Mesendoderm (in vitro differentiated cells): ENCODE measurements at regions not wholly inside any gene's neighbourhood (a gene's known extent, or its start where the extent isn't known, plus 50 kb on each side); places are given as distances from the start of the nearest gene placed in this dataset.

Source experiments
- DNase-seq: peaks from one replicate; pipeline ENCODE4 v3.0.0; 2013
- H2AK5ac ChIP-seq: 2 replicates; pipeline ENCODE4 v1.6.1; 2013; ENCODE audit warnings: low read length, inconsistent platforms
- H2BK120ac ChIP-seq: 2 replicates; pipeline ENCODE4 v1.6.1; 2013; ENCODE audit warnings: low read depth, mild to moderate bottlenecking, low read length, moderate library complexity, mixed read lengths
- H2BK15ac ChIP-seq: replicated peaks from 2 replicates; pipeline ENCODE4 v1.6.1; 2013; ENCODE audit warnings: low read depth, mild to moderate bottlenecking, moderate library complexity
- H2BK5ac ChIP-seq: 2 replicates; pipeline ENCODE4 v1.6.1; 2013; ENCODE audit warnings: low read length, inconsistent platforms
- H3K18ac ChIP-seq: 2 replicates; pipeline ENCODE4 v1.6.1; 2013; ENCODE audit warnings: mild to moderate bottlenecking, low read length, mixed read lengths
- H3K23ac ChIP-seq: one replicate; pipeline ENCODE4 v1.6.1; 2013; ENCODE audit warnings: low read length
- H3K27ac ChIP-seq: 2 replicates; pipeline ENCODE4 v1.5.1; 2013; ENCODE audit warnings: low read depth, mild to moderate bottlenecking, inconsistent platforms, low read length, moderate library complexity
- H3K27me3 ChIP-seq: 2 replicates; pipeline ENCODE4 v1.6.1; 2013; ENCODE audit warnings: low read length, control low read depth, mild to moderate bottlenecking, inconsistent platforms; ENCODE audit not compliant: insufficient read depth, poor library complexity
- H3K36me3 ChIP-seq: 2 replicates; pipeline ENCODE4 v1.6.1; 2013; ENCODE audit warnings: low read length, inconsistent platforms; ENCODE audit not compliant: control insufficient read depth, insufficient read depth
- H3K4ac ChIP-seq: one replicate; pipeline ENCODE4 v1.6.1; 2013; ENCODE audit warnings: low read depth, mild to moderate bottlenecking, low read length, moderate library complexity
- H3K4me1 ChIP-seq: 2 replicates; pipeline ENCODE4 v1.6.1; 2013; ENCODE audit warnings: low read depth, low read length, inconsistent platforms; ENCODE audit not compliant: control insufficient read depth
- H3K4me2 ChIP-seq: 2 replicates; pipeline ENCODE4 v1.6.1; 2013; ENCODE audit warnings: low read length
- H3K4me3 ChIP-seq: 2 replicates; pipeline ENCODE4 v1.5.1; 2013; ENCODE audit warnings: mild to moderate bottlenecking, low read length
- H3K56ac ChIP-seq: one replicate; pipeline ENCODE4 v1.6.1; 2013; ENCODE audit warnings: low read length
- H3K79me1 ChIP-seq: 2 replicates; pipeline ENCODE4 v1.6.1; 2013; ENCODE audit warnings: low read length, inconsistent platforms
- H3K79me2 ChIP-seq: 2 replicates; pipeline ENCODE4 v1.6.1; 2013; ENCODE audit warnings: mild to moderate bottlenecking, low read length; ENCODE audit not compliant: control insufficient read depth, insufficient read depth
- H3K9ac ChIP-seq: 2 replicates; pipeline ENCODE4 v1.6.1; 2013; ENCODE audit warnings: low read length, inconsistent platforms
- H4K5ac ChIP-seq: one replicate; pipeline ENCODE4 v1.6.1; 2013; ENCODE audit warnings: low read length
- H4K8ac ChIP-seq: one replicate; pipeline ENCODE4 v1.6.1; 2013; ENCODE audit warnings: low read depth, mild to moderate bottlenecking, control low read depth, low read length, moderate library complexity
- WGBS: extraction: QIAGEN DNeasy Blood & Tissue Kit; methylation state at CpG from one replicate; pipeline ENCODE4 v1.1.7; 2013; ENCODE audit warnings: low lambda C conversion rate, missing lambda C conversion rate; ENCODE audit not compliant: insufficient coverage; ENCODE audit errors: extremely low coverage; 5-methylcytosine and 5-hydroxymethylcytosine counted together

DNA sequence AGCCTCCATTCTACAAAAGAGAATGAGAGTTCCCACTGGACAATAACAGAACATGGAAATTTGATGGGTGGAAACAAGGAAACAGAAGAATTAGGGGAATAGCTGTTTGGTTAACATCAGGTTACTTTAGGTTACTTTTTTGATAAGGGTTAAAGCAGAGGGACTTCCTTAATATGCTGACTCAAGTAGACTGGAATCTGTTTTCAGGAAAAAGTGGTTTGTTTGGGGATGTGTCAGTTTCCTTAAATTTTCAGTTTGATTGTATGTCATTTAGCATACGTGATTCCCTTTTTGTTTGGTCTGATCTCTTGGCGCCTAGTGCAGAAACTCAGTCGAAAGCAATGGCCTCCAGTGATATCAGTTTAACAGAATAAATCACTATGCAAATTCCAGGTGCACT lies 411.8 kb upstream of the GRM7 start:
- WGBS, result no CpG with 5 or more reads among the region's 3 CpGs
- no peak overlapping the region for H3K4ac ChIP-seq

DNA sequence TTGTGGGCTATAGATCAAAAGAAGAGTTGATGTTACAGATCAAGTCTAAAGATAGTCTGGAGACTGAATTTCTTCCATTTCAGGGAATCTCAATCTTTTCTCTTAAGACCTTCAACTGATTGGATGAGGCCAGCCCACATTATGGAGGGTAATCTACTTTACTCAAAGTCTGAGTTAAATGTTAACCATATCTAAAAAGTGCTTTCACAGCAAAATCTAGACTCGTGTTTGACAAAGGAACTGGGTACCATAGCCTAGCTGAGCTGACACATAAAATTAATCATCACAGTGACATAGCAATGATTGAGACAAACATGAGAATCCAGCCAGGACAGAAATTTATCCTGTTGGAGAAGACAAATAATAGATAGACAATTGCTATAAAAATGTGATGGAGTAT lies 407.9 kb upstream of the GRM7 start:
- Histone ChIP-seq H2BK120ac (no peak overlapping the region), H3K27me3 (no peaks in the 10 kb centered on the region), H2BK15ac (no peak overlapping the region), H3K23ac (no peak overlapping the region), H3K4me2 (no peak overlapping the region), H3K4me3 (no peak overlapping the region), H3K4me1 (no peaks in the 10 kb centered on the region), H3K36me3 (no peaks in the 10 kb centered on the region), H3K79me1 (no peaks in the 10 kb centered on the region), H4K8ac (no peak overlapping the region), H2BK5ac (no peak overlapping the region), H3K27ac (no peak overlapping the region), H3K4ac (no peak overlapping the region), H4K5ac (no peak overlapping the region), H3K18ac (no peak overlapping the region), H3K56ac (no peak overlapping the region), H3K9ac (no peak overlapping the region), H2AK5ac (no peak overlapping the region), H3K79me2 (no peaks in the 10 kb centered on the region)
- WGBS, result no CpG with 5 or more reads among the region's 1 CpG
- DNase-seq, result no peak

More for the DNA sequence above, 411.8 kb upstream of the GRM7 start:
- Histone ChIP-seq H3K36me3 (no peaks in the 10 kb centered on the region), H3K79me1 (no peaks in the 10 kb centered on the region), H3K56ac (no peak overlapping the region), H3K18ac (no peak overlapping the region), H2AK5ac (no peak overlapping the region), H3K4me3 (no peak overlapping the region), H3K9ac (no peak overlapping the region), H2BK5ac (no peak overlapping the region), H2BK120ac (no peak overlapping the region), H3K4me2 (no peak overlapping the region), H4K8ac (no peak overlapping the region), H4K5ac (no peak overlapping the region), H3K27me3 (no peaks in the 10 kb centered on the region), H3K23ac (no peak overlapping the region), H3K79me2 (no peaks in the 10 kb centered on the region), H3K4me1 (no peaks in the 10 kb centered on the region), H3K27ac (no peak overlapping the region), H2BK15ac (no peak overlapping the region)
- no peak for DNase-seq

DNA sequence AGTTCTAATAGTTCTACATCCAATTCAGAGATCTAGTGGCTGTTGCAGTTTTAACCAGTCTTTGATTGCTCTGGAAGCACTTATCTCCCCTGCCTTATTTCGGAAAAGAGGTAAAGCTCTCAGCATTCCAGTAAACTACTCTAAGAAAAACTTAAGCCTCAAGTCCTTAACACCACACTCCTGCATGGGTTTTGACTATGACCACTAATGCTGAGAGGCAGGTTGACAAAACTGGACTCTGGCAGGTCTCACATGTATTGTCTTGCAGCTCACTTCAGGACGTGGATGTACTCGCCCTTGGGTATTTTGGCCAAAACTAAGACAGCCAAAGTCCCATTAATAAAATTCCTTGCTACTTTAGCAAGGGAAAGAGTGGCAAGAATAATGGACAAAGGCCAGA lies 405.9 kb upstream of the GRM7 start:
- no CpG with 5 or more reads among the region's 3 CpGs for WGBS
- Histone ChIP-seq H2BK15ac (no peak overlapping the region), H3K27ac (no peak overlapping the region), H3K23ac (no peak overlapping the region), H3K4ac (no peak overlapping the region), H4K8ac (no peak overlapping the region), H3K4me3 (no peak overlapping the region), H4K5ac (no peak overlapping the region), H2BK120ac (no peak overlapping the region), H3K4me1 (no peaks in the 10 kb centered on the region), H3K9ac (no peak overlapping the region), H3K27me3 (no peaks in the 10 kb centered on the region), H3K56ac (no peak overlapping the region), H3K18ac (no peak overlapping the region), H3K79me2 (no peaks in the 10 kb centered on the region), H3K79me1 (no peaks in the 10 kb centered on the region), H2AK5ac (no peak overlapping the region), H3K36me3 (no peaks in the 10 kb centered on the region), H3K4me2 (no peak overlapping the region), H2BK5ac (no peak overlapping the region)
- DNase-seq, result no peak

DNA sequence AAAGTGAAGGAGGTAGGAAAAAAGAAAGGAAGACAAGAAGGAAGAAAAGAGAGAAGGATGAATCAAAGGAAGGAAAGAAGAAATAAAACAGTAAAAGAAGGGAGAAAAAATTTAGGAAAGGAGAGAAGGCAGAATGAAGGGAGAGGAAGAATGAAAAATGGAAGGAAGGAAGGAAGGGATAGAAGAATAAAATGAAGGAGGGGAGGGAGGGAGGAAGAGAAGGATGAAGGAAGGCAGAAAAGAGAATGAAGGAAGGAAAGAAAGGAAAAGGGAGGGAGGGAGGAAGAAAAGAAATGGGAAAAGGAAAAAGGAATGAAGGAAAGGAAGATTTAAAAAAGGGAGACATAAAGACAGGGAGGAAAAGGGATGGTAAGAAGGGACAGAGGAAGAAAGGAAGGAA lies 393.7 kb upstream of the GRM7 start:
- H3K4me2 ChIP-seq, result no peak overlapping the region
- no peak overlapping the region for H2BK15ac ChIP-seq
- no peak overlapping the region for H3K56ac ChIP-seq
- no peak overlapping the region for H3K18ac ChIP-seq
- no peaks in the 10 kb centered on the region for H3K36me3 ChIP-seq
- no peaks in the 10 kb centered on the region for H3K27me3 ChIP-seq
- no peak overlapping the region for H2BK120ac ChIP-seq
- no peak overlapping the region for H4K5ac ChIP-seq
- no peaks in the 10 kb centered on the region for H3K79me1 ChIP-seq
- no peak for DNase-seq
- H3K23ac ChIP-seq, result no peak overlapping the region
- H2AK5ac ChIP-seq, result no peak overlapping the region
- H3K9ac ChIP-seq, result no peak overlapping the region
- H4K8ac ChIP-seq, result no peak overlapping the region
- H3K27ac ChIP-seq, result no peak overlapping the region
- no peak overlapping the region for H3K4me3 ChIP-seq
- no peak overlapping the region for H3K4ac ChIP-seq
- no peaks in the 10 kb centered on the region for H3K79me2 ChIP-seq
- no peak overlapping the region for H2BK5ac ChIP-seq
- no peaks in the 10 kb centered on the region for H3K4me1 ChIP-seq

DNA sequence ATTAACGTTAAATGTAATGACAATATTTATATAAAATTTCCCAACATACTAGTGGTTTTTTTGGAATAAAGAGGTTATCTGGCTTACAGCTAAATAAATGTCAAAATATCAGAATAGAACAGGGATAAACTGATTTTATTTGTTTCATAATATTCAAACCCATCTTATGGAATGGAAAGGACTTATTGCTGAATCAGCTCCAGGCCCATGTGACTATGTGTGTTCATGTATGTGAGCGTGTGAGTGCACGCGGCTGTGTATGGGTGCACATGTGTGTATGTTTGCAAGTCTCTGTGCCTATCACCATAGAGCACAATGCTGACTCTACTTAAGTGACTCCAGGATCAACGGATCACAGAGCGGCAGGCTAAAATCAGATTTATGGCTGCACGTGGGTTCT lies 392.3 kb upstream of the GRM7 start:
- H3K23ac ChIP-seq, result no peak overlapping the region
- no peak overlapping the region for H2AK5ac ChIP-seq
- H3K79me2 ChIP-seq, result no peaks in the 10 kb centered on the region
- H3K56ac ChIP-seq, result no peak overlapping the region
- H3K27me3 ChIP-seq, result no peaks in the 10 kb centered on the region
- no peak overlapping the region for H2BK5ac ChIP-seq
- no peak overlapping the region for H2BK120ac ChIP-seq
- no peaks in the 10 kb centered on the region for H3K79me1 ChIP-seq
- no peak overlapping the region for H3K27ac ChIP-seq
- H2BK15ac ChIP-seq, result no peak overlapping the region
- no peak overlapping the region for H3K4me3 ChIP-seq
- no peaks in the 10 kb centered on the region for H3K36me3 ChIP-seq
- H3K4me2 ChIP-seq, result no peak overlapping the region
- no peak overlapping the region for H3K4ac ChIP-seq
- H3K4me1 ChIP-seq, result no peaks in the 10 kb centered on the region
- H3K9ac ChIP-seq, result no peak overlapping the region
- DNase-seq, result no peak
- H4K8ac ChIP-seq, result no peak overlapping the region
- no CpG with 5 or more reads among the region's 7 CpGs for WGBS
- no peak overlapping the region for H4K5ac ChIP-seq
- H3K18ac ChIP-seq, result no peak overlapping the region

DNA sequence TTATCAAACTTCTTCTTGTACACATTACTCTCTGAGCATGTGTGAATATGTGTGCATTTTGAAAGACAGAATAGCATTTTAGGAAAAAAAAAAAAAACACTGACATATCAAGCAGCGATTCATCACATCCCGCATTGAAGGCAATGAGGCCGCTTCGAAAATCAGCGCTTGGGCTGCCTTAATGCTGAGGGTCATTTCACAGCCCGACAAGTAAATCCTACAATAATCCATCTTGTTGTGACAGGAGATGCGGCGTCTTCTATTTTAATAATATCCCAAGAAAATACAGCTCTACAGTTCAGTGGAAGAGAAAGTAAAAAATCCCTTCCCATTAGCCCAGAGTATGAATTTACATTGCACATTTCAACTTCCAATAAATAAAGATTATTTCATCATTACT lies 389.2 kb upstream of the GRM7 start:
- H3K4ac ChIP-seq, result no peak overlapping the region
- no peak overlapping the region for H4K8ac ChIP-seq
- no peak overlapping the region for H3K4me3 ChIP-seq
- no peak for DNase-seq
- no peaks in the 10 kb centered on the region for H3K79me1 ChIP-seq
- no peak overlapping the region for H2AK5ac ChIP-seq
- H3K23ac ChIP-seq, result no peak overlapping the region
- no peak overlapping the region for H2BK15ac ChIP-seq
- no peaks in the 10 kb centered on the region for H3K36me3 ChIP-seq
- WGBS, result no CpG with 5 or more reads among the region's 8 CpGs
- no peak overlapping the region for H2BK120ac ChIP-seq
- H3K4me1 ChIP-seq, result no peaks in the 10 kb centered on the region
- H3K27ac ChIP-seq, result no peak overlapping the region
- H2BK5ac ChIP-seq, result no peak overlapping the region
- no peak overlapping the region for H3K56ac ChIP-seq
- H3K18ac ChIP-seq, result no peak overlapping the region
- no peak overlapping the region for H4K5ac ChIP-seq
- no peak overlapping the region for H3K4me2 ChIP-seq
- H3K9ac ChIP-seq, result no peak overlapping the region
- H3K27me3 ChIP-seq, result no peaks in the 10 kb centered on the region
- no peaks in the 10 kb centered on the region for H3K79me2 ChIP-seq
